ENCODE measurements at regions not wholly inside any gene's neighbourhood (a gene's known extent, or its start where the extent isn't known, plus 50 kb on each side); places are given as distances from the start of the nearest gene placed in this dataset.
"Not testable (repeated sequence)": the region's sequence is repeated elsewhere in the genome, so short reads cannot be mapped to it uniquely, and the experiment has no call there.

DNA sequence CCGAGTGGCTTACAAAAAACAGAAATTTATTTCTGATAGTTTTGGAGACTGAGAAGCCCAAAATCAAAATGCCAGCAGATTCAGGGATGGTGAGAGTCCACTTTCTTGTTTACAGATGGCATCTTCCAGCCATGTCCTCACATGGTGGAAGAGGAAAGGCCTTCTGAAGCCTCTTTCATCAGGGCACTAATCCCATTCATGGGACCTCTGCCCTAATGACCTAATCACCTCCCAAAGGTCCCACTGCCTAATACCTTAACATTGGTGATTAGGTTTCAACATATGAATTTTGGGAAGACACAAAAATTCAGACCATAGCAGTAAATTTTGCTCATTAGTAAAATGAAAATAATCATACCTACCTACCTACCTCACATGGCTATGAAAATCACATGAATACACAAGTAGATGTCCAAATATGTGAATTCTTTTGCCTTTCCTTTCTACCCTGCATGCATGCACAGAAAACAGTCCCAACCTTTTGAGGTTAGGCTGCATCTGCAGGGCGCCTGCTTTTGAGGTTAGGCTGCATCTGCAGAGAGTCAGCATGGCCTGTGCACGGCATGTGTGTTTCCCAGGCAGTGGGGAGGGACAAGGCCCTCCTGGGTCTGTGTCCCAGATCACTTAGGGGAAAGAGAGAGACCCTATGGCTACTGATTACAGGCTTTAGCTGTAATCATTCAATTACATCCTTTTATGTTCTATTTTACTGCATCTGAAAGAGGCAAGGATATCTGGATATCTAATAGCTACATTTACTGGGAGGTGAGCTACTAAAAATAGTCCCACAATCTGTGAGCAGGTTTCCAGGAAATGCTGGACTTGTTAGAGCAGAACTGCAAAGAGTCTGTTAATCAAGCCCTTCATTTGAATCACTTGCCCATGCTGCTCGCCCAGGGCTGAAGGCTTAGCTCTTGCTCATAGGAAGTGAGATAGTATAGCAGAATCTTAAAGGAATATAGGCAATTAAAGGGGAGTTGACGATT lies 497.7 kb upstream of the MARCKS start:
- DNase-seq, result no peak

- DNase-seq, result peak; percentile 4
Observed at GRCh38 chr6:113361014-113361645, 496.0 kb upstream of the MARCKS start.

GRCh38 chr6:113362301-113363047 lies 494.7 kb upstream of the MARCKS start:
- no peak for DNase-seq

DNA sequence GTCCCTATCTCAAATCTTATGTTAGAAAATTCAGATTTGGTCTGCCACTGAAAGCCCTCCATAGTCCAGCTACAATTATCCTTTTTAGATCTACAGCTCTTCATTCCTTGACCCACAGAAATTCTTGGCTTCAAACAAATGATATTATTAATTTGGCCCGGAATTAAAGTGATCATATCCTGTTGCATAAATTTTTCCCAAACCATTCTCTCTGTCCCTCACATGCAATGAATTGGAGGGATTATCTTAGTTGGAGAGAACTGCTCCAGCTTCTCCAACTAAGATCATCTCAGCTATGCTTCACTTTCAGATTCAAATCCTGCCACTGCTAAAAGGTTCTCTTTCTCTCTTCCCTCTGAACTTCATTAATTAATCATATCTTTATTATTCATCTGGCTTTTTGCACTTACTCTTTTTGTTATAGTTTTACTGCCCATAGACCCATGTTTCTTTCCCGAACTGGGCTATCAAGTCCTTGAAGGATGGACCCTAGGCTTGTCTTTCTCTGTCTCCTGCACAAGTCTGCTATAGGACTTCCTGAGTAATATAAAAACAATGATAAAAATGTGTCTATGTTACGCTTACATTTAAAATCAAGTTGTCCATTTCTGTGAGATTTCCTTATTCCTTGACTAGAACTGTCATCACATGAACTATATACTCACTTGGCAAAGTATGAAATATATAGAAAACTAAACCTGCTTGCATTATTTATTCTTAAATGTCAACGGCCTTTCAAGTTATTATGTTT lies 493.9 kb upstream of the MARCKS start:
- no peak for DNase-seq

DNA sequence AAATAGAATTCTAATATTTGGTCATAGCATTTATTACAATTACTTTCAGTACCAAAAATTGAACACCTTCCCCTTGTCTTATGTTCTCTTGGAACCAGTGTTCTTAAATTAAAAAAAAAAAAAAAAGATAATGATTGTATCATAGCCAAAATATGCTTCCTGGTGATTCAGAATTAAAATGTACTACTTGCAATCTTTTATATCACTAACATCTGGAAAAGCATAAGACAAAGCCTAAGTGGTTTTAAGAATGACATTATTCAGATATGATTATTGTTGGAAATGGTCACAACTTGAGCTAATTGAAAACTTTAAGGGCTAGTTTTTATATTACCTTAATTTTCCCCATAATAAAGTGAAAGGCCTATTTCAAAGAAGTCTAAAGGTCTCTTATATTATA lies 493.3 kb upstream of the MARCKS start:
- DNase-seq, result no peak

DNA sequence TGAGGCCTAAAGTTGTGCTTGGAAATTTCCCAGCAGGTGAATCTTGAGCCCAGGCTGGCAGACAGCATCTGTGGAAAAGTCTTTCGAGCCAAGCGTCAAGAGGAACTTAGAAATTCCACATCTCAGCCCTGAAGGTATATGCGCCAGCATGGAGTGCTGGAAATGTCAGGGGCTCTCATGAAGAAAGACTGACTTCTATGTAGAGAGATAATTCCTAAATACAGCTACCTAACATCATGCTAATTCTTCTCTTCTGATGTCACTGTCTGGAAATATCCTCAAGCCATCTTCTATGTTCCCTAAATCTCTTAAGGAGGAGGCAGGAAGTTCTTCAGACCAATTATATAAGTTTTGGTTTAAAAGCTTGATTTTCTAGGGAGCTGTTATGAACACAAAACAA lies 492.4 kb upstream of the MARCKS start:
- no peak for DNase-seq

GRCh38 chr6:113365191-113365590 lies 492.0 kb upstream of the MARCKS start:
- DNase-seq, result no peak

GRCh38 chr6:113366505-113366904 lies 490.6 kb upstream of the MARCKS start:
- no peak for DNase-seq

DNA sequence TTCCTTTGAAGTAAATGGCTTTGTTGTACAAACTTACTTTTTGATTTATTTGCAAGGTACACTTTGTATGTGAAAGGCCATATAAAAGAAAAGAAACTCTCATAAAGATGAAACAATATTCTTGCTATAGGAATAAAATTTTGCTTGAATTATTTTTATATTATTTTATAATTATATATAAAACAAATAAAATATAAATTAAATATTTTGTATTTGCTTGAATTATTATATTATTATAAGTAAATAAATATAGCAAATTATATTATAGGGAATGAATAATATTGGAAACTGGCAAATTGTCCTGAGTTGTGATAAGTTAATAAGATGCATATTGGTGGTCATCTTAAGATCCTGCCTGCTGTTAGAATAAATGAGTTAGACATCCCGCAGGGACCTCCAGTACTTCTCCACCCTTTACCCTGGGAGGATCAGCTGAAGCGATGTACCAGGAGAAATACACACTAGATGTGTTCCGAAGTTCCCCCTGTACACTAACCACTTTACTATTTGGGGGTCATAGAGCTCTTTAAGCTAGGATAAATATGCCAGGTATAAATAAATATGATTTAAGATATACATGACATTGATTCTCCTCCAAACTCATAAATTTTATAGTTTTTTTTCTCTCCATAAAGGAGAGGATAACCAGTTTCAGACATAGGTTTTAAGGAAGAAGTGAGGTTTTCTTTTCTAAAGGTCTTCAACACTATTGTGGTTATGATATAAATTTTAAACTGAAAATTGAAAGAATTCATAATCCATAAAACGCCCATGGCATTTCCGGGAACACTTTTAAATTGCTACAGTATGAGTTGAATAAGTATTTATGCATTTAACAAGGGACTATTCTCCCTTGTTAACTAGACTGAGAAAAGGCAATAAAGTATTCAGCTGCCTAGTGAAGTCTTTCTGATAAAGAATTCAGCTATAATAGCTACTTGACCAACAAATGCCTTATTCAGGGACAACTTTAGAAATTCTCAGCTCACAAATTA lies 486.3 kb upstream of the MARCKS start:
- no peak for DNase-seq

DNA sequence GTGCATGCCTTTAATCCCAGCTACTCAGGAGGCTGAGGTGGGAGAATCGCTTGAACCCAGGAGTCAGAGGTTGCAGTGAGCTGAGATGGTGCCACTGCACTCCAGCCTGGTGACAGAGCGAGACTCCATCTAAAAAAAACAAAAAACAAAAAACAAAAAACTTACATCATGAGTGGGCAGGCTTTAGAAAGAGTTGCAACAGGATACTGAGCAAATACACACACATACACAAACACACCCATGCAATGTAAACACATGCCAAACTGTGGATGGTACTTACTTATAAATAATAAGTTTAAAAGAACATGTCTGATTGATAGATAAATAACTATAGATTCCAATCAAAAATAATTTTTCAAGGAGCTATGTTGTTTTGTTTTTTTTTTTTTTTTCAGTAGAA lies 481.7 kb upstream of the MARCKS start:
- not testable (repeated sequence) for DNase-seq

GRCh38 chr6:113375950-113376846 lies 480.9 kb upstream of the MARCKS start:
- DNase-seq, result peak; percentile 3

- no peak for DNase-seq
Observed at GRCh38 chr6:113376847-113377165, 480.3 kb upstream of the MARCKS start.

GRCh38 chr6:113377362-113377942 lies 479.7 kb upstream of the MARCKS start:
- DNase-seq, result no peak

DNA sequence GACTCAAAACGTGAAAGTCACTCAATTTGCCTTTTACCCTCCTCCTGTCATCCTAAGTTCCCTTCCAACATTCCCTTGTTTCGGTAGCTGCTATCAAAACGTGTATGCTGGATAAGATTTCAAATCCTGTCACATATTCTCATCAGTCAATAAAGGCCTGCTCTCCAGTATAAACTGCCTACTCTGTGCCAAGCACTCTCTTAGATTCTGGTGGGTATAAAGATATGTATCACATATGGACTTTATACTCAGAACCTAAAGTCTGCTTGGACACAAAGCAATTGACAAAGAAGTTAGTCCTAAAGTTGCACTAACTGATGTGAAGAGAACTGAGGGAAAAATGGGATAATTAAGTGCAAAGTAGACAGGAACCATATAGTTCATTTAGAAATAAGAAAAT lies 476.6 kb upstream of the MARCKS start:
- no peak for DNase-seq

DNA sequence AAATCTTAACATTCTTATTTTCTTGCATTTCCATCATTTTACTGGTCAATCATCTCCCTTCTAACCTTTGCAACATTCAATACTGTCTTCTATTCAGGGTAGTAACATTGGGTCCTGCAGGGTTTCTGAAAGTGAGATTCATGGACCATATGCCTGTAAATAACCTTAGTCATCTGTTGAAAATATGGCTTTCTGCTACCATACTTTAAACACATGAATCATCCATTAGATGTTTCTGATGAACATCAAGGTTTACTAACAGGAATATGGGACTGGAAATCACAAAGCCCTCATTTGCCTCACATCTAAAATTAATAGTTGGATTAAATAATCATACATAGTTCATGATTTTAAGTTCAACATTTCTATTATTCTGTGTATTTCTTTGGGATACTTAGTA lies 475.9 kb upstream of the MARCKS start:
- no peak for DNase-seq

DNA sequence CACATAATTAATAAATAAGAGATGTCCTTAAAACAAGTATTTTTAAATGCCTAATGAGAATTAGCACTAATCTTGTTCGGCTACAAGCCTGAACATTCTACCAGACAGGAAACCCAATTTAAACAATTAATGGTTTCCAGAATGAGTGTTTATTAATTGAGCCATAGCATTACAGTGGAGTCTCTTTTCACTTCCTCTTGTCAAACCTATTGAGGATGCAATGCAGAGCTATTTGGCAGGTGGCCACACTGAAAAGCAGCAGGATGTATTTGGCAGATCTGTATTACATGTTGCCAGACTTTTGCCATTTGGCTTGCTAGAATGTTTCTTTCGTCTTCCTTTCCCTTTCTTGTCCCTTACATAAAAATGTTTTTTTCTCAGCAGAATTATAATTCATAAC lies 475.2 kb upstream of the MARCKS start:
- DNase-seq, result no peak

DNA sequence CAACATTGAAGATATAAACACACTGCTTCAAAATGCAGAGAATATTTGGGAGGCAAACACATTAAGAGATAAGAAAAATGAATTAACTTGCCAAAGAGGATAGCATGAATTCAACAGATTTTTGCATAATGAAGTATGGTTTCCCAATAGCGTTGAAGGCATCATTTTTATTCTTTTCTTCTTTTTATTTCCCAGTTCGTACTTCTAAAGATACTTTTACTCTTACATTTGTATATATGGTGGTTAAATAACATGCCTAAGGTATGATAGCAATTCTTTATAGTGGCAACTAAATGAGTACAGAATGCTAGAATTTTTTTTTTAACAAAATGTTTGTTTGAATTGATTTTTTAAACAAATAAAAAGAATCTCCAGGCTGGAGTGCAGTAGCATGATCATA lies 473.4 kb upstream of the MARCKS start:
- DNase-seq, result no peak

- no peak for DNase-seq
Observed at GRCh38 chr6:113385020-113385431, 472.1 kb upstream of the MARCKS start.

GRCh38 chr6:113388996-113389395 lies 468.1 kb upstream of the MARCKS start:
- no peak for DNase-seq

DNA sequence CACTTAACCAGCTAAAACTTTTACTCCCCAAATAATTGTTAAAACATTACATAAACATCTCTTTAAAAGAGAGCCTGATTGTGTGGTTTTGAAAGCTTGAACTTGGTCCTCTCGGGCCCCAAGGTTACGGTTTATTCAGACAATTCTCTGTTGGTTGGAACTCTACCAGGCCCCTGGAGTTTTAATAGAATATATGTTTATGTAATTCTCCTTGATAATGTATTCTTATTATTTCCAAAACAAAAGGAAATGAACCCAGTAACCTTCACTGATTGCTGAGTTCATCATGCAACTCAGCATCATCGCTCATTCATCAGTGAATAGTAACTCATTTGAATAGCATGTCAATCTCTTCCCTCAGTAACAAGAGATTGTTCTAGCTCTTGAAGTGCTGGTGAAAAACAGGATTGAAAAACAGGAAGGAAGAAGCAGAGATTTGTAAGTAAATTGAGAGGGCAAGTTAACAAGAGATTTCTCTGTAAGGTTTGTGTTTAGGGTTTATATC lies 464.5 kb upstream of the MARCKS start:
- DNase-seq, result no peak
